Fibroblast of lung (primary cell): ENCODE measurements at regions not wholly inside any gene's neighbourhood (a gene's known extent, or its start where the extent isn't known, plus 50 kb on each side); places are given as distances from the start of the nearest gene placed in this dataset.
"Not testable (repeated sequence)": the region's sequence is repeated elsewhere in the genome, so short reads cannot be mapped to it uniquely, and the experiment has no call there.

Source experiments
- EZH2 ChIP-seq: IDR thresholded peaks from 2 replicates; pipeline ENCODE4 v1.5.1; 2012; ENCODE audit warnings: low read length, control low read depth, mild to moderate bottlenecking; ENCODE audit errors: missing control alignments
- TF ChIP-seq, protein P1 (sequence below), 2 donors: IDR thresholded peaks in 1 of 2; conservative IDR thresholded peaks in 1 of 2; 1 replicate in 1 of 2; 2 replicates in 1 of 2; pipeline ENCODE4 v1.5.1; 2011 to 2012; ENCODE audit warnings: low read length in 2 of 2, control low read depth in 1 of 2, inconsistent platforms in 1 of 2, low read depth in 1 of 2, mild to moderate bottlenecking in 1 of 2

DNA sequence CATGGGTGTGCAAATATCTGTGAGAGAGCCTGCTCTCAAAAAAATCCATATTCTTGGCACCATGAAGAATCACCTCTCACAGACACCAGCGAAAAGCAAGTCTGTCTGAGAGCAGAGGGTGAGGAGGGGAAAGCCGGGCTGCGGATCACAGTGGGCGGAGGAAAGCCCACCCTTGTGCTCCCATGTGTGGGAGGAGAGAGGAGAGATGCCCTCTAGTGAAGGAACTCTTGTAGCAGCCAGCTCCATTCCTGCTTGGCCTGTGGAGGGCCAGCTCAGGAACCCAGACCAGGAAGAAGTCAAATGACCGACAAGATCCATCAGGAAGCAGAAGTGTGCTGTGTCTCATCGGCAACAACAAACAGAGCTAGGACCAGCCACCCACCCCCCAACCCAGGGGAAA, 321.7 kb upstream of the PLGLB1 start:
- TF ChIP-seq, protein P1, sequence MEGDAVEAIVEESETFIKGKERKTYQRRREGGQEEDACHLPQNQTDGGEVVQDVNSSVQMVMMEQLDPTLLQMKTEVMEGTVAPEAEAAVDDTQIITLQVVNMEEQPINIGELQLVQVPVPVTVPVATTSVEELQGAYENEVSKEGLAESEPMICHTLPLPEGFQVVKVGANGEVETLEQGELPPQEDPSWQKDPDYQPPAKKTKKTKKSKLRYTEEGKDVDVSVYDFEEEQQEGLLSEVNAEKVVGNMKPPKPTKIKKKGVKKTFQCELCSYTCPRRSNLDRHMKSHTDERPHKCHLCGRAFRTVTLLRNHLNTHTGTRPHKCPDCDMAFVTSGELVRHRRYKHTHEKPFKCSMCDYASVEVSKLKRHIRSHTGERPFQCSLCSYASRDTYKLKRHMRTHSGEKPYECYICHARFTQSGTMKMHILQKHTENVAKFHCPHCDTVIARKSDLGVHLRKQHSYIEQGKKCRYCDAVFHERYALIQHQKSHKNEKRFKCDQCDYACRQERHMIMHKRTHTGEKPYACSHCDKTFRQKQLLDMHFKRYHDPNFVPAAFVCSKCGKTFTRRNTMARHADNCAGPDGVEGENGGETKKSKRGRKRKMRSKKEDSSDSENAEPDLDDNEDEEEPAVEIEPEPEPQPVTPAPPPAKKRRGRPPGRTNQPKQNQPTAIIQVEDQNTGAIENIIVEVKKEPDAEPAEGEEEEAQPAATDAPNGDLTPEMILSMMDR (conservative IDR thresholded peaks at IDR 0.05 in 1 of 2, IDR thresholded peaks at IDR 0.05 in 1 of 2; ENCODE audit: low read depth in 1 of 2, low read length in 2 of 2) = not testable (repeated sequence)
- not testable (repeated sequence) for TF ChIP-seq EZH2
